ENCODE measurements at regions not wholly inside any gene's neighbourhood (a gene's known extent, or its start where the extent isn't known, plus 50 kb on each side); places are given as distances from the start of the nearest gene placed in this dataset.

DNA sequence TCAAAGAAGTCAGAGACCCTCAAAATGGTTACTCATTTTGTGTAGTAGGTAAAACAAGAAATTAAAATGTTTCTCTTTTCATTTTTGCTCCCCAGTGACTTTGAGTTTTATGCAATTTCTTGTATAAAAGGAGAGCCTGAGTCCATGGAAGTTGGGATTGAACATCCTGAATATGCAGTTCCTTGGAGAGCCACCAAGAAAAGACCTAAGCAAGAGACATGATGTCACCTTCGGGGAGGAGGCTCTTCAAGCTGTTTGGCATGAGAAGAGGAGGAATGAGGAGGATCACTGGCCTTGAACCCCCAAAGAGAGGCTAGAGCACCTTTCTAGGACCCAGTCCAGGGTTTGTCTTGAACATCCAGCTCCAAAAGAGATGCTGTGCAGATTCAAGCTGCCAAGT, 62.3 kb upstream of the CALM2 start:
- no peak for FAIRE-seq
- DNase-seq (ENCODE audit: low spot score) = no peak

DNA sequence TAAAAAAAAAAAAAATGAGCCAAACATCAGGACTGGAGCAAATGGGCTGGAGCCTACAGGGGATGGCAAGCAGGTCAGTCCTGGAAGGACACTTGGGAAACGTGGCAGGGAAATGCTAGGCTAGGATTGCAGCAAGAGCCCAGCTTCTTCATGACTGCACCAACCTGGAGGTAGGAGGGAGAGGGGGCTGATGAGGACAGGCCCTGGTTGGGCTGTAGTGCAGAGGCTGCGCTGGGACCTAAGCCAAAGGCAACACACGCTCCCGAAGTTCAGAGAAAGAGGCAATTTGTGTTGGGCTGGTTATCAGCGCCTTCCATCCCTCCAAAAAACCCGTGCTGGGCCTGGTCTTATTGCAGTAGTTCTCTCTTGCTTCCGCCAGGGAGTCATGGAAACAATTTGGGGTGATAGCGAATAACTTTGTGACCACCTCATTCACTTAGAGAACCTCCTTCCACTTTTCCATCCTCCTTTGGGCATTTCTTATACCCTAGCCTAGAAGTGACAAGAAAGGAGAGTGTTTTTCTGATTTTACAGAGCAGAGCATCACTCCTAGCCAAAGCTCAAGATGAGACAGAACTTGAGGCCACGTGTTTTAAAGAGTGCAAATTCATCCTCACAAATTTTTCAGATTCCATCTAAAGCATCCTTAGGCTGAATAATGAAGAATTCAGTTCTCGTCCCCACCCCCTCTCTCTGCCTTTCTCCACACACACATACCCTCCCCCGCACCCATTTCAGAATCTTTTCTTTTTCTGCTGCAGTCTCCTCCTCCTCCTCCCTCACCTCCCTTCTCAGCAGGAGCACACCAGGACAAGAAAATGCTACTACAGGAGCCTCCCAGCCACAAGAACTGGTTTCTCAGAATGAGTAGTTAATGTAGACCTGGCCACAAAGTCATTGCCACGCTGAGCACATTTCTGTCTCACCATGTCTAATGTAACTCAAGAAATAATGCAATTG, 61.3 kb upstream of the CALM2 start:
- no peak for FAIRE-seq
- DNase-seq (ENCODE audit: low spot score) = peak; percentile 13

DNA sequence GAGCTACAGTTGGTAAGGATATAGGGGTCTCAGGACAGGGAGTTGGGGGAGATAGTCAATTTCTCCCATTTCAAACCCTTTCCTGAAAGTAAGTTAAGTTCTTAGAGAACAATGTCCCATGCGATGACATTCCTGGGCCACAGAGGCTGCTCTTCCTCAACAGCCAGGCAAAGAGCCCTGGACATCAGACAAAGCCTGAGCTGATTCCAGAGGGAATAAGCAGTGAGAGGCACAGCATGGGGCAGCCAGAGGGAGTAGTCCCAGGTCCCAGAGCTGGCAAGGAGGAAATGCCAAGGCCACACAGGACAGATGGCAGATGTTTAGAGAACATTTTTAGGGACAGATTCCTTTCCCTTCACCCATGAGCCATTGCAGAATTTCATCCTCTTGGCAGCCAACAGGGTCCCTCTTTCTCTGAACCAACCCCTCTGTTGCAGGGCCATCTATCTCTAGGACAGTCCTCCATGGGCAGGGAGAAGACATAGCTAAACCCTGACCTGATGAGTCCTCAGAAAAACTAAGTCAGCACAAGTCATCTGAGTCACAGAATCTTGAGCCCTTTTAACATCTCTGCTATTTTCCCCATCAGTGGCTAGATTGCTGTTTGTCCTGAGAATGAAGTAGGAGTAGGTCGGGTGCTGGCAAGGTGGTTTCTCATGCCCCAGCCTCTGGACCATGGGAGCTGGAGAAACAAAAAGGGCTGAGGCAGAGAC, 60.3 kb upstream of the CALM2 start:
- DNase-seq (ENCODE audit: low spot score) (no peak), FAIRE-seq (no peak)

DNA sequence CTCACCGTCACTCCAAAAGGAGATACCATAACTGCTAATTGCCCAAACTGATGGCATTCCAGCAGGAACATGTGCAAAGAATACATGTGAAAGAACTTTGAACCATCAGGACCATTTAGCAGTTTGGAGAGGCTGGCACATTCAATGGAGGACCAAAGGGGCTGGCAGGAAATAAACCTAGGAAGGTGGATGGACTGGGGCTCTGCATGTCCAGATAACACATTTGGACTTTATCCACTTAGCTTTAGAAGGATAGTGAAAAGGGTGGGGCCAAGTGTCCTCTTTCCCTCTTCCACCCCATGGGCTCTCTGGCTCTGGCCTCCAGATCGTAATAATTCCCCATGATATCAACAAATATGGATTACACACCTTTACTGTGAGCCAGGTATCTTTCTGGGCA, 58.8 kb upstream of the CALM2 start:
- DNase-seq (ENCODE audit: low spot score) = no peak
- FAIRE-seq = no peak

DNA sequence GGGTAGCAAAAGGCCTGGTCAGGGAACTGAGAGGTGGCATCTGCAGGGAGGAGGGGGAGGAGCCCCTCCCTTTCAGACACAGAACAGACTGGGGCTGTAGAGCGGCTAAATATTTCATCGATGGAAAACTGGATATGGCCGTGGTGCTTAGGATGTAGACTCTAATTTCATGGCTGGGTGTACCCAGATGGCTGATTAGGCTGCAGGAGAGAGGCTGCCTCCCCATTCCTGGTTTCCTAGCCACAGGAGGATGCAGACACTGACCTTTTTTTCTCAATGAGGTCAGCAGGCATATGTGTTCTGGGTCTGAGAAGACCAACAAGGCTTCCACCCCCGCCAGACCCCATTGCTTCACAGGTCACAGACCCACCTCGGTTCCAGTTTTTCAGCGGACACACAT, 58.1 kb upstream of the CALM2 start:
- no peak for DNase-seq (ENCODE audit: low spot score)
- no peak for FAIRE-seq

DNA sequence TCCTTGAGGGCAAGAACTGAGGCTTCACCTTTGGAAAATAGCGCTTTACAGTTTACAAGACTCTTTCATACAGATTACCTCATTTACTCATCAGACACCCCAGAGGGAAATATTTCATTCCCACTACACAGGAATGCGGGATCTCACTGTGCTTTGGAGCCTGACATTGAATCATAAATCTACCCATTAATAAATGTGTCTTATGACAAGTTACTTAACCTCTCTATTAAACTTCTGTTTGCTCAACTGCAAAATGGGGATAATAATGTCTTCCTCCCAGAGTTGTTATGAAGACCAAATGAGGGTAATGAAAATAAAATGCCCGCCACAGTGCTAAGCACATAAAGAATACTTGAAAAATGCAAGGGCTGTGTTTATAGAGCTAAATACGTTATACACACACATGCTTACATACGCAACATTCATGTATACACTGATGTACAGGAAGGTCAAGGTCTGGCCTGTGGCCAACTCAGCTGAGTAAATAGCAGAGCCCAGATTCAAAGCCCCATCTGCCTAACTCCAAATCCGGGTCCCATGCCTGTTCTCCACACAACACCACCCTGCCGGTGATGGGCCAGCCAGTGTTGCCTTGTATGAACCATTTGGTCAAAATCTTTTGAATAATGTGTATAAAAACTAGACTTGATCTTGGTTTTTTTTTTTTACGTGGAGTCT, 56.6 kb upstream of the CALM2 start:
- FAIRE-seq = no peak
- no peak for DNase-seq (ENCODE audit: low spot score)

DNA sequence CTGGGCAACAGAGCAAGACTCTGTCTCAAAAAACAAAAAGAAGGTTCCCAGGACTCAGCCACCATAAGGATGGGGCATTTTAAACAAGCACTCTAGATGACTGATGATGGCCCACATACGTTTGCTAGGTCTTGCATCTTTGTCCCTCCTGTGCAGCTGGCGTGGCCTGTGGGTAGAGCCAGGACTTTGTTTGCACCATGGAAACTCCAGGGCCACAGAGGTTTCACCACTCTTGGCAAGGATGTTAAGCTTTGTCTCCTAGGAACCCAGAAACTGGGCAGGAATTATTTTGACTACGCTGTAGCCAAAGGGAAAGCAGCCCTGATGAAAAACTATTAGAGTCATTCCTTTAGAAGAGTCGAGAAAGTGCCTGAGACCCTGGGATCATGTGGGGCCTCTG, 54.1 kb upstream of the CALM2 start:
- DNase-seq (ENCODE audit: low spot score) (no peak), FAIRE-seq (no peak)

DNA sequence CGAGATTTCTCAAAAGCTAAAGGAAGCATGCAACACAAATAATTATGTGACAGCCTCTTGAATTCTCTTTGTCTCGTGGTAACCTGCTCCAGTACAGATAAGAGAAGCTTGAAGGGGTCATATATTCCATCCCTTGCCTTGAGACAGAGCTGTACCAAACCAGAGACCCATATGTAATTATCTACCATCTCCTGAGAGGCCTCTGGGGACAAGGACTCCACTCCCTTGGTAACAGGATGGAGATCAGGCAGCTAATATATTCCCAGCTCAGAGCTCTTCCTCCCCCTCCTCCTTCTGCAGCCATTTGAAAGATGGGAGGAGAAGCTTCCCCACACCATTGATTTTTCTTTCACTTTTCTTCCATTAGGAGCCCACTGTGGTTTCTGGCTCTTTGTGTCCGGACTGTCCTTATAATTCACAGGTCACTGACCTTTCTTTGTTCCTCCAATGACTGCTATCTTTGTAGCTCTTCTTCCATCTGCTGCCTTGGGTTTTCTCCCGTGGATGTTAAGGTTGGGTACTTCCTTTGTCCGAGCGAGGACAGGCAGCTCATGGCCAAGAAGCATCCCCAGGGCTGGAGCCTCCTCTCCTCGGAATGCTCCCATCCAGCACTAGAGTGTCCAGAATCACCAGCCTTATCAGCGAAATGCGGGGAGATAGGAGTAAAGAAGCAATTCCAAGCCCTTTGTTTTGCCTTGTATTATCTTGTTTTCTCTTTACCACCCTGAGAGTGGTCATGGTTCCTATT, 51.4 kb upstream of the CALM2 start:
- FAIRE-seq (no peak), DNase-seq (ENCODE audit: low spot score) (no peak)

DNA sequence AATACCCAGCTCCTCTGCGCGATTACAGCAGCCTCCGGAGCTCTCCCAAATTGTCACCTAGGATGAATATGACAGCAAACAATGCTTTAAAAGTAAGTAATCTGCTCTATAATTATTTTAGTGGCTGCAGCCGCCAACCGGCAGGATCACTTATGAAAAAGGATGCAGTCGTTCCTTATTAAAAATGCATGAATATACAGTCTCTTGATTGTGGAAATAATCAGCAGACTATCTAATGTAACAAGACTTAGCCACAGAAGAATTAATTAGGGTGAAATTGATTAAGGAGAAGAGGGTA, 50.6 kb upstream of the CALM2 start:
- DNase-seq (ENCODE audit: low spot score) (no peak), FAIRE-seq (no peak)

DNA sequence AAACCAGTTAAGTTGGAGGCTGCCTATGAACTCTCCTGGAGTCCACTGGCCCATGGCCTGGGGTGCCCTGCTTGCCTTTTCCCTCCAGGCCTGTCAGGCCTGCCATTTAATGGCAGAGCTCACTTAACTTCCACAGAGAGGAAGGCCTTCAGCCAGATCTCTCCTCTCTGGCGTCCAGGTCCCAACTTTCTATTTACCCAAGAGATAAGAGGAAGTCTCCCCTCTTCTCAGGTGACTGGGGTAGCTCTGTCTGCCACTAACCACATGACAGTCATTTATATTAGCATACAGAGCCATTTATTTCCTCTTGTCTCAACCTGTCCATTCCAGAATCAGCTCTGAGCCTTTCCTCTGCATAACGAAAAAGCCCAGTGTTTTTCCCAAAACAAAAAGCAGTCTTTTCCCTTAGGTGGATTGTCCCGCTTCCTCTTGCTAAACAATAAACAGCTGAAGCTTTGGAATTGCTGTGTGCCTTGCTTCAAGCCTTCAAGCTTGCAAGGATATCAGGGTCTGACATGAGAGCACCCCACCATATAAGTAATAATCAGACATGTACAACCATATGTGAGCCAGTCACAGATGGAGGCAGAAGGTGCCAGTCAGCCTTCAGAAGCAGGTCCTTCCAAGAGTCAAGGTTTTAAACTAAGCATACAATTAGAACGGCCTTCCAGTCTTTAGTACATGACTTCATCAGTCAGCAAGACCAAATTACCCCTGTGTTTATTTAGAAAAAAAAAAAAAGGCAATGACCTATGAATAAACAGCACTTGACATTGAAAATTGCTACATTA, 50.0 kb upstream of the CALM2 start:
- no peak for DNase-seq (ENCODE audit: low spot score)
- FAIRE-seq = no peak
